ENCODE measurements at regions not wholly inside any gene's neighbourhood (a gene's known extent, or its start where the extent isn't known, plus 50 kb on each side); places are given as distances from the start of the nearest gene placed in this dataset.
"Not testable (repeated sequence)": the region's sequence is repeated elsewhere in the genome, so short reads cannot be mapped to it uniquely, and the experiment has no call there.

DNA sequence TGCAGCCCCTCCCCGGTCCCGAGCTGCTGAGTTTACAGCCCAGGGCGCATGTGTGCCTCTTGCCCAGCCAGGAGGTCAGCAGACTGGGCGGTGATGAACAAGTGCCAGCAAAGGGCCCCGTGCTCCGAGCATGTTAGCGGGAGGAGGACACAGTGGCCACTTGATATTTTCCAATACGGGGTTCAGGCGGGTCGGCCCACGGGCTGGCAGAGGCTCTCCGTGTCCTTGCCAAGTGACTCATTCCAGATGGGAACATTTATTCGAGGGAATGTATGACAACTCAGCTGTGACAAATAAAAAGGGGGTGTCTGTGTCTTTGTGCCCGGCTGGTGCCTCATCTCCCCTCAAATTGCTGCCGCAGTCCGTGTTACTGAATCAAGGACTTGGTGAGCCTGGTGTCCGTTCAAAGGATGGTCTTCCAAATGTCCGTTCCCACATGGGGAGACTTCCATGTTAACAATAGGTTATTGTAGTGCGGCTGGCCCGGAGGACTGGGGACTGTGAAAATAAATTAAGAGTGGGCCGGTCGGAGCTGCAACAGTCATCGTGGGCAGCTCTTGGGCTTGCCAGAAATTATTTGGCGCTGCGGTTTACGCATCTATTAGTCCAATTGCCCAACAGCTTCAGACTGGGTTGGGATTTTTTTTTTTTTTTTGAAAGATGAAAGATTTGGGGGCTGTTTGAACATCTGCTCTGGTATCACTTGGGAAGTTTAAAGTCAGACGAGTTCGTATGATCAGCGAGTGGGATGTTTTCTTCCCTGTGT lies 174.0 kb upstream of the CIBAR2 start:
- ChIA-PET POLR2A (interaction anchor here (0.7 kb wide), 2 partner anchors 36 to 195 kb away, joined by 4 to 7 read pairs; no protein-coding TSS in a partner anchor), CTCF (interaction anchor here (1.0 kb wide), 1 partner anchor 171 kb away, joined by 3 read pairs; no protein-coding TSS in a partner anchor)
- Histone ChIP-seq H3K36me3 (ENCODE audit: control insufficient read depth, insufficient read depth, low read length) (no peaks in the 10 kb centered on the region), H3K27ac (ENCODE audit: low read length) (no peak overlapping the region; the same call in 1 of the 2 replicates), H3K27me3 (ENCODE audit: control insufficient read depth, insufficient read depth, low read length) (no peaks in the 10 kb centered on the region), H3K9me3 (ENCODE audit: control insufficient read depth, insufficient read depth, low read depth, low read length) (no peaks in the 10 kb centered on the region), H3K4me3 (ENCODE audit: low read depth in 2 of 2, low read length in 2 of 2) (no peak overlapping the region), H3K4me1 (ENCODE audit: control insufficient read depth, insufficient read depth, low read length) (peaks cover 21% of the 10 kb centered on the region)
- TF ChIP-seq, protein P1, sequence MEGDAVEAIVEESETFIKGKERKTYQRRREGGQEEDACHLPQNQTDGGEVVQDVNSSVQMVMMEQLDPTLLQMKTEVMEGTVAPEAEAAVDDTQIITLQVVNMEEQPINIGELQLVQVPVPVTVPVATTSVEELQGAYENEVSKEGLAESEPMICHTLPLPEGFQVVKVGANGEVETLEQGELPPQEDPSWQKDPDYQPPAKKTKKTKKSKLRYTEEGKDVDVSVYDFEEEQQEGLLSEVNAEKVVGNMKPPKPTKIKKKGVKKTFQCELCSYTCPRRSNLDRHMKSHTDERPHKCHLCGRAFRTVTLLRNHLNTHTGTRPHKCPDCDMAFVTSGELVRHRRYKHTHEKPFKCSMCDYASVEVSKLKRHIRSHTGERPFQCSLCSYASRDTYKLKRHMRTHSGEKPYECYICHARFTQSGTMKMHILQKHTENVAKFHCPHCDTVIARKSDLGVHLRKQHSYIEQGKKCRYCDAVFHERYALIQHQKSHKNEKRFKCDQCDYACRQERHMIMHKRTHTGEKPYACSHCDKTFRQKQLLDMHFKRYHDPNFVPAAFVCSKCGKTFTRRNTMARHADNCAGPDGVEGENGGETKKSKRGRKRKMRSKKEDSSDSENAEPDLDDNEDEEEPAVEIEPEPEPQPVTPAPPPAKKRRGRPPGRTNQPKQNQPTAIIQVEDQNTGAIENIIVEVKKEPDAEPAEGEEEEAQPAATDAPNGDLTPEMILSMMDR (IDR thresholded peaks at IDR 0.05) = no peak
- TF ChIP-seq SIN3A (IDR thresholded peaks at IDR 0.05; ENCODE audit: borderline replicate concordance, insufficient read depth, low read depth, low read length) (no peak), POLR2AphosphoS5 (IDR thresholded peaks at IDR 0.05; ENCODE audit: low read depth, low read length) (no peak), TCF7L2 (IDR thresholded peaks at IDR 0.05; ENCODE audit: low read depth, low read length) (no peak)
- TF ChIP-seq, protein P2, sequence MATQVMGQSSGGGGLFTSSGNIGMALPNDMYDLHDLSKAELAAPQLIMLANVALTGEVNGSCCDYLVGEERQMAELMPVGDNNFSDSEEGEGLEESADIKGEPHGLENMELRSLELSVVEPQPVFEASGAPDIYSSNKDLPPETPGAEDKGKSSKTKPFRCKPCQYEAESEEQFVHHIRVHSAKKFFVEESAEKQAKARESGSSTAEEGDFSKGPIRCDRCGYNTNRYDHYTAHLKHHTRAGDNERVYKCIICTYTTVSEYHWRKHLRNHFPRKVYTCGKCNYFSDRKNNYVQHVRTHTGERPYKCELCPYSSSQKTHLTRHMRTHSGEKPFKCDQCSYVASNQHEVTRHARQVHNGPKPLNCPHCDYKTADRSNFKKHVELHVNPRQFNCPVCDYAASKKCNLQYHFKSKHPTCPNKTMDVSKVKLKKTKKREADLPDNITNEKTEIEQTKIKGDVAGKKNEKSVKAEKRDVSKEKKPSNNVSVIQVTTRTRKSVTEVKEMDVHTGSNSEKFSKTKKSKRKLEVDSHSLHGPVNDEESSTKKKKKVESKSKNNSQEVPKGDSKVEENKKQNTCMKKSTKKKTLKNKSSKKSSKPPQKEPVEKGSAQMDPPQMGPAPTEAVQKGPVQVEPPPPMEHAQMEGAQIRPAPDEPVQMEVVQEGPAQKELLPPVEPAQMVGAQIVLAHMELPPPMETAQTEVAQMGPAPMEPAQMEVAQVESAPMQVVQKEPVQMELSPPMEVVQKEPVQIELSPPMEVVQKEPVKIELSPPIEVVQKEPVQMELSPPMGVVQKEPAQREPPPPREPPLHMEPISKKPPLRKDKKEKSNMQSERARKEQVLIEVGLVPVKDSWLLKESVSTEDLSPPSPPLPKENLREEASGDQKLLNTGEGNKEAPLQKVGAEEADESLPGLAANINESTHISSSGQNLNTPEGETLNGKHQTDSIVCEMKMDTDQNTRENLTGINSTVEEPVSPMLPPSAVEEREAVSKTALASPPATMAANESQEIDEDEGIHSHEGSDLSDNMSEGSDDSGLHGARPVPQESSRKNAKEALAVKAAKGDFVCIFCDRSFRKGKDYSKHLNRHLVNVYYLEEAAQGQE (IDR thresholded peaks at IDR 0.05; ENCODE audit: insufficient read depth in 1 of 2, low read depth in 2 of 2, low read length in 1 of 2) = no peak
- in situ Hi-C loops (cut with HindIII; ENCODE audit: low pct_unique_long_range_greater_than_20kb, low sequenced_read_pairs) = no loop called here
- ATAC-seq (no peak), DNase-seq (ENCODE audit: low read depth, low spot score) (no peak)
- intact Hi-C loops (cut with micrococcal nuclease; ENCODE audit: unreplicated experiment) = no loop called here
- no TSS peak for BruUV-seq (replicated peaks)

DNA sequence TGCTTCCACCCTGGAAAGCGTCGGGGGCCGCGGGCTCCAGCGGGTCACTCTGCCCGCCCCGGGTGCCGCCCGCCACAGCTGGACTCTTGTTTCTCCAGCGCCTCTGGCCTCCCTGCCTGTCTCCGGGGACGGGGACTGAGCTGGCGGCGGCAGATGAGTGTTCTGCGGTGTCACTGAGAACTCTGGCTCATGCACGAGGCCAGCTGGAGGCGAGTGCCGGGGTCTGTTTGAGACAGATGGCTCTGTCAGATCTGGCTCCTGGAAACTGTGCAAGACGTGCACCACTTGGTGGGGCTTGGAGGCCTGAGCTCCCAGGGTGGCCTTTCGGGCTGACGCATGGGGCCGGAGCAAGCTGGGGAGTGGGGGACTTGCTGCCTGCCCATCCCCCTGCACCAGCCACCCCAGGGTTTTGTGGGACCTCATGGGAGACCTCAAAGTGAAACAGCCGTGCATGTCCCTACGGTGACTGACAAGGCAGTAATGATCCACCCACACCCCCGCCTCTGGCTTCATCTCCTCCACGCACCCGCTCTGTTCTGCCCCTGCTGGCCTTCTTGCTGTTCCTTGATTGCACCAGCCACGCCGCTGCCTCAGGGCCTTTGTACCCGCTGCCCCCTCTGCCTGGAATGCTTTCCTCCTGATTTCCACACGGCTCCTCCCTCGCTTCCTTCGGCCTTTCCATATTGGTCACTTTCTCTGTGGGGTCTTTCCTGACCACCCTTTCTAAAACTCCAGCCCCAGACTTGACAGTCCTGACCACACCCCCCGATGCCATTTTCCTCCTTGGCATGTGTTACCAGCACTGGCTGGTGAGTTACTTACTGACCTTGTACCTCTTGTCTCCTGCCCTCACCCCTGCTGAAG lies 174.9 kb upstream of the CIBAR2 start:
- peaks cover 27% of the 10 kb centered on the region for H3K4me1 ChIP-seq (ENCODE audit: control insufficient read depth, insufficient read depth, low read length)
- ChIA-PET CTCF (interaction anchor here (0.5 to 1.6 kb wide), 4 partner anchors 10 to 202 kb away, joined by 3 to 5 read pairs (median 3); no protein-coding TSS in a partner anchor), POLR2A (no interaction called here)
- H3K27ac ChIP-seq (ENCODE audit: low read length) = no peak overlapping the region
- BruUV-seq (replicated peaks) = no TSS peak
- intact Hi-C loops (cut with micrococcal nuclease; ENCODE audit: unreplicated experiment) = no loop called here
- DNase-seq (ENCODE audit: low read depth, low spot score) (no peak), ATAC-seq (no peak)
- H3K36me3 ChIP-seq (ENCODE audit: control insufficient read depth, insufficient read depth, low read length) = no peaks in the 10 kb centered on the region
- no peak overlapping the region for H3K4me3 ChIP-seq (ENCODE audit: low read depth in 2 of 2, low read length in 2 of 2)
- TF ChIP-seq TCF7L2 (IDR thresholded peaks at IDR 0.05; ENCODE audit: low read depth, low read length) (no peak), SIN3A (IDR thresholded peaks at IDR 0.05; ENCODE audit: borderline replicate concordance, insufficient read depth, low read depth, low read length) (no peak), POLR2AphosphoS5 (IDR thresholded peaks at IDR 0.05; ENCODE audit: low read depth, low read length) (no peak)
- TF ChIP-seq, protein P2 (IDR thresholded peaks at IDR 0.05; ENCODE audit: insufficient read depth in 1 of 2, low read depth in 2 of 2, low read length in 1 of 2) = no peak
- TF ChIP-seq, protein P1 (IDR thresholded peaks at IDR 0.05) = no peak
- in situ Hi-C loops (cut with HindIII; ENCODE audit: low pct_unique_long_range_greater_than_20kb, low sequenced_read_pairs) = no loop called here
- no peaks in the 10 kb centered on the region for H3K9me3 ChIP-seq (ENCODE audit: control insufficient read depth, insufficient read depth, low read depth, low read length)
- no peaks in the 10 kb centered on the region for H3K27me3 ChIP-seq (ENCODE audit: control insufficient read depth, insufficient read depth, low read length)

DNA sequence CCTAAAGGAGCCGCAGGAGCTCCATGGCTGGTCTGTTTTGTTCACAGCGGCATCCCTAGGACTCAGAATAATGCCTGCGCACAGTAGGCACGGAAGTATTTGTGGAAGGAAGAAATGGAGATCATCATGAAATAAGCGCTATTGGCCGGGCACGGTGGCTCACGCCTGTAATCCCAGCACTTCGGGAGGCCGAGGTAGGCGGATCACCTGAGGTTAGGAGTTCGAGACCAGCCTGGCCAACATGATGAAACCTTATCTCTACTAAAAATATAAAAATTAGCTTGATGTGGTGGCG lies 175.5 kb upstream of the CIBAR2 start:
- H3K27ac ChIP-seq (ENCODE audit: low read length); in situ Hi-C loops (cut with HindIII; ENCODE audit: low pct_unique_long_range_greater_than_20kb, low sequenced_read_pairs); H3K4me3 ChIP-seq (ENCODE audit: low read depth in 2 of 2, low read length in 2 of 2); ATAC-seq; intact Hi-C loops (cut with micrococcal nuclease; ENCODE audit: unreplicated experiment); POLR2A ChIA-PET; DNase-seq (ENCODE audit: low read depth, low spot score); H3K27me3 ChIP-seq (ENCODE audit: control insufficient read depth, insufficient read depth, low read length); BruUV-seq (replicated peaks); H3K9me3 ChIP-seq (ENCODE audit: control insufficient read depth, insufficient read depth, low read depth, low read length); H3K36me3 ChIP-seq (ENCODE audit: control insufficient read depth, insufficient read depth, low read length): not testable (repeated sequence)
- CTCF ChIA-PET = interaction anchor here (0.7 to 1.6 kb wide), 2 partner anchors 9 to 203 kb away, joined by 3 to 5 read pairs; no protein-coding TSS in a partner anchor
- peaks cover 27% of the 10 kb centered on the region for H3K4me1 ChIP-seq (ENCODE audit: control insufficient read depth, insufficient read depth, low read length)
